Transverse colon (tissue), 4 donors: ENCODE measurements at regions not wholly inside any gene's neighbourhood (a gene's known extent, or its start where the extent isn't known, plus 50 kb on each side); places are given as distances from the start of the nearest gene placed in this dataset.

ENCODE experiments used
- CTCF ChIP-seq, 5 experiments: fragments of 200-600 bp in 3 of 5; fragments of 450-650 bp in 2 of 5; sonication (generic) in 3 of 5; IDR thresholded peaks; 1 replicate in 2 of 5; 2 replicates in 3 of 5; pipeline ENCODE4 v1.5.1; 2016 to 2017; ENCODE audit warnings: antibody characterized with exemption in 5 of 5, inconsistent platforms in 3 of 5, mild to moderate bottlenecking in 2 of 5, moderate library complexity in 1 of 5
- POLR2AphosphoS5 ChIP-seq, 3 donors: sonication (generic); formaldehyde crosslinking; IDR thresholded peaks; one replicate each; pipeline ENCODE4 v1.6.1; 2016; ENCODE audit warnings: antibody characterized with exemption in 3 of 3

DNA sequence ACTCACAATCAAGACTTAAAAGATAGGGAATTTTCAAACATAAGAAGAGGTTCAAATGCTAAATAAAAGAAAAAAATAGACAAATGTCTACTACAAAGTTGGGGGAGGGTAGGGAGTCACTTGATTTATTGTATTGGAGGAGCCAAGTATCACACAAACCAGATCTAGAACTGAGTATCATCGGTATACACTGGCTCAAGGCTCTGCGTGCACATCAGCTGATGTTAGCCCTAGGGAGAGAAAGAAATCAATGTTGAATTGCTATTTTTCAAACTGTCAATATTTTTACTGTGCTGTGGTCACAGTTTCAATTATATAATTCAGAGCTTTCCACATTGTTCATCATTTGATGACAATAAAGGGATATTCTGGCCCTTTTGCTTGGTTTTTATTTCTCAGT, 54.9 kb upstream of the RXFP2 start:
- TF ChIP-seq CTCF (IDR thresholded peaks at IDR 0.05), result no peak
- TF ChIP-seq POLR2AphosphoS5 (IDR thresholded peaks at IDR 0.05), result no peak
